ENCODE measurements at regions not wholly inside any gene's neighbourhood (a gene's known extent, or its start where the extent isn't known, plus 50 kb on each side); places are given as distances from the start of the nearest gene placed in this dataset.
A peak's percentile ranks its signal among the peaks of the same experiment; 100 is the strongest.

GRCh38 chr10:106410331-106410730 lies 754.2 kb downstream of the SORCS1 start:
- WGBS, 2 experiments (ENCODE audit: extremely low coverage in 2 of 2, insufficient read length in 1 of 2): no CpG with 5 or more reads among the region's 1 CpG
- H2BK120ac ChIP-seq (ENCODE audit: low read depth, low read length): no peak overlapping the region
- no peak overlapping the region for H2BK5ac ChIP-seq (ENCODE audit: low read depth, low read length, poor library complexity, severe bottlenecking)
- no peak overlapping the region; a peak in 1 of 4 replicates for H4K8ac ChIP-seq (ENCODE audit: low read depth in 2 of 2, low read length in 2 of 2)
- no peak overlapping the region for H2BK20ac ChIP-seq (ENCODE audit: low read depth, low read length)
- no peak overlapping the region for H4K91ac ChIP-seq (ENCODE audit: insufficient read depth, low read depth, low read length)
- in situ Hi-C loops (cut with MboI; ENCODE audit: low sequenced_read_pairs): no loop called here
- POLR2A ChIA-PET (ENCODE audit: unreplicated experiment): no interaction called here
- no peaks in the 10 kb centered on the region for H3K27me3 ChIP-seq (ENCODE audit: control insufficient read depth, insufficient read depth, low read length)
- H2BK15ac ChIP-seq (ENCODE audit: low read depth, low read length): no peak overlapping the region
- BruUV-seq (replicated peaks): no TSS peak
- H2AK9ac ChIP-seq (replicated peaks; ENCODE audit: low read depth, low read length, poor library complexity): no peak overlapping the region
- no peak overlapping the region for H4K5ac ChIP-seq (ENCODE audit: low read depth, low read length)
- H3K4me1 ChIP-seq (ENCODE audit: control insufficient read depth, insufficient read depth, low read length): no peaks in the 10 kb centered on the region
- H3K9me3 ChIP-seq (ENCODE audit: control insufficient read depth, insufficient read depth, low read length): peaks cover 9% of the 10 kb centered on the region; the same call in 1 of the 2 replicates
- DNase-seq (peak; percentile 34), ATAC-seq (ENCODE audit: low read depth) (no peak)
- no peaks in the 10 kb centered on the region for H3K79me1 ChIP-seq (ENCODE audit: low read depth in 1 of 2, low read length in 2 of 2)
- H3K4ac ChIP-seq (ENCODE audit: low read depth, low read length): no peak overlapping the region
- intact Hi-C loops (cut with micrococcal nuclease): no loop called here
- dilution Hi-C loops (cut with HindIII; ENCODE audit: low sequenced_read_pairs, unreplicated experiment): no loop called here
- no peak overlapping the region for H3K27ac ChIP-seq (ENCODE audit: insufficient read depth, low read length)
- no peak overlapping the region for H3K9ac ChIP-seq (ENCODE audit: low read depth, low read length)
- H3K23ac ChIP-seq (ENCODE audit: low read depth, low read length): no peak overlapping the region
- H3K4me2 ChIP-seq (ENCODE audit: low read depth, low read length): no peak overlapping the region
- TF ChIP-seq SMC3 (IDR thresholded peaks at IDR 0.05; ENCODE audit: low read depth, low read length) (no peak), RCOR1 (IDR thresholded peaks at IDR 0.05; ENCODE audit: insufficient replicate concordance, low read length) (no peak), ELK1 (IDR thresholded peaks at IDR 0.05; ENCODE audit: borderline replicate concordance, low read depth, low read length) (no peak), MAFK (IDR thresholded peaks at IDR 0.05; ENCODE audit: low read depth, low read length) (no peak), CEBPB (IDR thresholded peaks at IDR 0.05; ENCODE audit: low read depth, low read length) (no peak), BHLHE40 (IDR thresholded peaks at IDR 0.05; ENCODE audit: low read depth, low read length) (no peak), FOS (IDR thresholded peaks at IDR 0.05; ENCODE audit: low read depth, low read length) (no peak), NFE2L2 (IDR thresholded peaks at IDR 0.05; ENCODE audit: low read depth, low read length) (no peak), RAD21 (IDR thresholded peaks at IDR 0.05; ENCODE audit: low read length) (no peak), POLR2A (IDR thresholded peaks at IDR 0.05; ENCODE audit: low read depth, low read length) (no peak), RFX5 (IDR thresholded peaks at IDR 0.05; ENCODE audit: low read depth, low read length) (no peak), USF2 (IDR thresholded peaks at IDR 0.05; ENCODE audit: low read depth, low read length) (no peak), CTCF (conservative IDR thresholded peaks at IDR 0.05; ENCODE audit: low read depth, low read length) (no peak), CHD1 (IDR thresholded peaks at IDR 0.05; ENCODE audit: low read depth, low read length) (no peak), MAZ (IDR thresholded peaks at IDR 0.05; ENCODE audit: borderline replicate concordance, low read depth, low read length) (no peak), MXI1 (IDR thresholded peaks at IDR 0.05; ENCODE audit: borderline replicate concordance, low read depth, low read length) (no peak)
- H4K20me1 ChIP-seq (ENCODE audit: insufficient read depth, low read length): no peaks in the 10 kb centered on the region
- CTCF ChIA-PET: no interaction called here
- no peak overlapping the region; the same call in 1 of the 2 replicates for H3K56ac ChIP-seq (ENCODE audit: extremely low read depth, insufficient read depth, low read length)
- no peak overlapping the region for H2AK5ac ChIP-seq (ENCODE audit: low read depth, low read length)
- H3K36me3 ChIP-seq (ENCODE audit: control insufficient read depth, insufficient read depth, low read length): no peaks in the 10 kb centered on the region
- H2AFZ ChIP-seq (replicated peaks; ENCODE audit: low read length, poor library complexity): no peak overlapping the region
- H3K14ac ChIP-seq (replicated peaks; ENCODE audit: low read depth, low read length): no peak overlapping the region
- H3K4me3 ChIP-seq (ENCODE audit: insufficient read depth, low read depth, low read length): no peak overlapping the region
- no peak overlapping the region for H3K18ac ChIP-seq (ENCODE audit: low read depth, low read length)
- no peaks in the 10 kb centered on the region for H3K9me1 ChIP-seq (ENCODE audit: insufficient read depth, low read length)
